MM.1S (cell line): ENCODE measurements at regions not wholly inside any gene's neighbourhood (a gene's known extent, or its start where the extent isn't known, plus 50 kb on each side); places are given as distances from the start of the nearest gene placed in this dataset.

Experiments
- DNase-seq: peaks from one replicate; pipeline ENCODE4 v3.0.0-alpha.2; 2015
- H2AFZ ChIP-seq: fragments of 300-600 bp; sonication (generic); 2 replicates; pipeline ENCODE4 v1.6.0; 2016; ENCODE audit warnings: antibody characterized with exemption, low read length
- H3F3A ChIP-seq: fragments of 300-600 bp; sonication (generic); 2 replicates; pipeline ENCODE4 v1.6.1; 2016; ENCODE audit warnings: mild to moderate bottlenecking, antibody characterized with exemption, low read length, moderate library complexity, mixed read lengths; ENCODE audit not compliant: insufficient read depth
- H3K27ac ChIP-seq: fragments of 300-600 bp; sonication (generic); 2 replicates; pipeline ENCODE4 v1.5.1; 2016; ENCODE audit warnings: mild to moderate bottlenecking, low read length
- H3K27me3 ChIP-seq: fragments of 300-600 bp; sonication (generic); replicated peaks from 2 replicates; pipeline ENCODE4 v1.6.0; 2016; ENCODE audit warnings: low read length; ENCODE audit not compliant: insufficient read depth
- H3K36me3 ChIP-seq: fragments of 300-600 bp; sonication (generic); replicated peaks from 2 replicates; pipeline ENCODE4 v1.6.1; 2016; ENCODE audit warnings: mild to moderate bottlenecking, low read length, mixed read lengths; ENCODE audit not compliant: insufficient read depth
- H3K4me1 ChIP-seq: fragments of 300-600 bp; sonication (generic); 2 replicates; pipeline ENCODE4 v1.6.1; 2016; ENCODE audit warnings: low read length, mixed read lengths
- H3K4me2 ChIP-seq: fragments of 300-600 bp; sonication (generic); 2 replicates; pipeline ENCODE4 v1.6.0; 2016; ENCODE audit warnings: low read depth, low read length
- H3K4me3 ChIP-seq: fragments of 300-600 bp; sonication (generic); 2 replicates; pipeline ENCODE4 v1.5.1; 2016; ENCODE audit warnings: low read length, mixed read lengths
- H3K79me2 ChIP-seq: fragments of 300-600 bp; sonication (generic); 2 replicates; pipeline ENCODE4 v1.6.1; 2016; ENCODE audit warnings: mixed run types, low read length, mixed read lengths
- H3K9ac ChIP-seq: fragments of 300-600 bp; sonication (generic); 2 replicates; pipeline ENCODE4 v1.6.1; 2016; ENCODE audit warnings: low read length, mixed read lengths
- H3K9me2 ChIP-seq: fragments of 300-600 bp; sonication (generic); replicated peaks from 2 replicates; pipeline ENCODE4 v1.6.1; 2016; ENCODE audit warnings: mild to moderate bottlenecking, low read length, mixed read lengths; ENCODE audit not compliant: insufficient read depth
- H3K9me3 ChIP-seq: fragments of 300-600 bp; sonication (generic); replicated peaks from 2 replicates; pipeline ENCODE4 v1.6.1; 2016; ENCODE audit warnings: mild to moderate bottlenecking, low read length, mixed read lengths; ENCODE audit not compliant: insufficient read depth
- H4K20me1 ChIP-seq: fragments of 300-600 bp; sonication (generic); 2 replicates; pipeline ENCODE4 v1.6.1; 2016; ENCODE audit warnings: mild to moderate bottlenecking, low read length, moderate library complexity, mixed read lengths; ENCODE audit not compliant: insufficient read depth
- CTCF ChIP-seq: fragments of 300-600 bp; sonication (generic); IDR thresholded peaks from 2 replicates; pipeline ENCODE4 v1.5.1; 2016; ENCODE audit warnings: antibody characterized with exemption, low read length, mixed read lengths
- EZH2 ChIP-seq: fragments of 300-600 bp; sonication (generic); optimal IDR thresholded peaks from 2 replicates; pipeline ENCODE3; 2017; ENCODE audit warnings: low read depth, mild to moderate bottlenecking, antibody characterized with exemption, low read length, mixed read lengths
- EZH2phosphoT487 ChIP-seq: fragments of 300-600 bp; sonication (generic); IDR thresholded peaks from 2 replicates; pipeline ENCODE4 v1.6.1; 2018; ENCODE audit warnings: antibody characterized with exemption, low read length

- no peak for DNase-seq
- TF ChIP-seq EZH2phosphoT487, result no peak
Measured at GRCh38 chr15:29959384-29960137, 123.2 kb upstream of the GOLGA8J start.

DNA sequence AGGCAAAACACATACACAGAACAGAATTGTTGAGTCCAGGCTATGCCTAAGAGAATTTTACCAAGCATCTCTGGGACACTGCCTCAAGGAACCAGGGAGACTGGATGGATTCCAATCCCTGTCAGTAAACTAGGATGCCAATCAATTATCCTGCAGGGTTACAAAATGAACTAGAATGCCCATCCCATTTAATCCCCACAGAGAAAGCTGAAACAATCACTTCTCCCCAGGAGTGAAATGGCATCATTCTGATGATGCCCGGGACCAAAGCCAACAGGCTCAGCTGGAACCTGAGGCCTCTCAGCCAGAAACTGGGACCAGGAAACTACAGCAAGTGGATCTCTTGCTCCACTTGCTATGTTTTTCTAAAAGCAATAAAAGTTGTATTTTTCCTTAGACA, 130.0 kb upstream of the TJP1 start:
- no peaks in the 10 kb centered on the region for H4K20me1 ChIP-seq
- TF ChIP-seq EZH2phosphoT487 (no peak), CTCF (no peak), EZH2 (no peak)
- H3K9ac ChIP-seq, result no peak overlapping the region

More at GRCh38 chr15:29959384-29960137, 123.2 kb upstream of the GOLGA8J start:
- H3K27me3 ChIP-seq, result no peaks in the 10 kb centered on the region
- H3K36me3 ChIP-seq, result no peaks in the 10 kb centered on the region
- no peak overlapping the region for H3K4me3 ChIP-seq
- no peak overlapping the region for H3K27ac ChIP-seq
- H3K4me2 ChIP-seq, result no peak overlapping the region
- H4K20me1 ChIP-seq, result no peaks in the 10 kb centered on the region
- no peaks in the 10 kb centered on the region for H3K9me2 ChIP-seq
- no peak overlapping the region for H3K9ac ChIP-seq
- H3K79me2 ChIP-seq, result no peaks in the 10 kb centered on the region
- no peaks in the 10 kb centered on the region for H3K9me3 ChIP-seq
- no peaks in the 10 kb centered on the region for H3F3A ChIP-seq
- no peaks in the 10 kb centered on the region for H3K4me1 ChIP-seq
- no peak overlapping the region for H2AFZ ChIP-seq

GRCh38 chr15:29945943-29946596, 123.8 kb upstream of the TJP1 start:
- Histone ChIP-seq H3K79me2 (no peaks in the 10 kb centered on the region), H4K20me1 (no peaks in the 10 kb centered on the region), H3K9ac (no peak overlapping the region), H3F3A (no peaks in the 10 kb centered on the region), H3K27me3 (no peaks in the 10 kb centered on the region), H3K27ac (no peak overlapping the region), H3K4me2 (no peak overlapping the region), H3K4me3 (no peak overlapping the region), H3K9me2 (no peaks in the 10 kb centered on the region), H3K4me1 (no peaks in the 10 kb centered on the region), H2AFZ (no peak overlapping the region), H3K9me3 (no peaks in the 10 kb centered on the region), H3K36me3 (no peaks in the 10 kb centered on the region)
- no peak for DNase-seq
- TF ChIP-seq CTCF (no peak), EZH2 (no peak), EZH2phosphoT487 (no peak)

More for the DNA sequence above, 130.0 kb upstream of the TJP1 start:
- H3K9me2 ChIP-seq, result no peaks in the 10 kb centered on the region
- no peaks in the 10 kb centered on the region for H3K4me1 ChIP-seq
- H3K4me3 ChIP-seq, result no peak overlapping the region
- no peaks in the 10 kb centered on the region for H3K9me3 ChIP-seq
- no peaks in the 10 kb centered on the region for H3K36me3 ChIP-seq
- H3K4me2 ChIP-seq, result no peak overlapping the region
- no peaks in the 10 kb centered on the region for H3K27me3 ChIP-seq
- no peak for DNase-seq
- H2AFZ ChIP-seq, result no peak overlapping the region
- no peaks in the 10 kb centered on the region for H3K79me2 ChIP-seq
- no peak overlapping the region for H3K27ac ChIP-seq
- no peaks in the 10 kb centered on the region for H3F3A ChIP-seq

GRCh38 chr15:29944925-29945324, 122.7 kb upstream of the TJP1 start:
- Histone ChIP-seq H3K4me1 (no peaks in the 10 kb centered on the region), H3K79me2 (no peaks in the 10 kb centered on the region), H2AFZ (no peak overlapping the region), H3F3A (no peaks in the 10 kb centered on the region), H3K9ac (no peak overlapping the region), H3K27ac (no peak overlapping the region), H3K4me3 (no peak overlapping the region), H3K9me2 (no peaks in the 10 kb centered on the region), H3K36me3 (no peaks in the 10 kb centered on the region), H3K27me3 (no peaks in the 10 kb centered on the region), H3K9me3 (no peaks in the 10 kb centered on the region), H3K4me2 (no peak overlapping the region), H4K20me1 (no peaks in the 10 kb centered on the region)
- no peak for DNase-seq
- no peak for TF ChIP-seq EZH2
- no peak for TF ChIP-seq EZH2phosphoT487
- TF ChIP-seq CTCF, result no peak
